HepG2 (cell line): ENCODE measurements at regions not wholly inside any gene's neighbourhood (a gene's known extent, or its start where the extent isn't known, plus 50 kb on each side); places are given as distances from the start of the nearest gene placed in this dataset.

Experiments used
- ATAC-seq: fragments of 200-7000 bp; cut with Tn5 transposase; 3 replicates; pipeline ENCODE4 v1.9.1; 2020; ENCODE audit warnings: mild to moderate bottlenecking, moderate library complexity
- BruUV-seq: library from RNA; stranded (reverse); fragments of 400-500 nt; replicated peaks from 2 replicates; lab custom pipeline; 2021; lab: Mats Ljungman, UMichigan
- CTCF ChIA-PET: fragments of 300-600 bp; formaldehyde crosslinking; extraction: SDS; loops from one replicate; lab custom pipeline; 2021; ENCODE audit warnings: low total read pairs, inconsistent platforms, low intra/inter-chr PET ratio; lab: Yijun Ruan, JAX
- POLR2A ChIA-PET: fragments of 350-600 bp; sonication (Branson Sonifier 250); formaldehyde crosslinking; loops from one replicate; lab custom pipeline; 2020; ENCODE audit warnings: antibody characterized with exemption, inconsistent platforms; lab: Yijun Ruan, JAX
- DNase-seq: peaks from one replicate; pipeline ENCODE4 v3.0.0-alpha.2; 2015; ENCODE audit warnings: low spot score
- FAIRE-seq: peaks from 3 replicates; lab custom pipeline; 2011; peaks lifted over from hg19 to GRCh38; lab: Jason Lieb, UNC
- H2AFZ ChIP-seq: one replicate; pipeline ENCODE4 v1.6.1; 2011; ENCODE audit warnings: low read length, inconsistent platforms
- H3K27ac ChIP-seq: fragments of 300-600 bp; 3 replicates; pipeline ENCODE4 v1.8.0; 2011; ENCODE audit warnings: mixed run types, mild to moderate bottlenecking, mixed read lengths, low read length, inconsistent platforms; ENCODE audit not compliant: insufficient read depth; ENCODE audit errors: extremely low read length
- H3K27me3 ChIP-seq, 2 experiments: fragments of 200-600 bp in 1 of 2; 2 replicates in 1 of 2; 3 replicates in 1 of 2; pipeline versions ENCODE4 v1.6.0 to v1.8.0; 2011; ENCODE audit warnings: low read length in 2 of 2, mild to moderate bottlenecking in 2 of 2, moderate library complexity in 2 of 2, inconsistent platforms in 1 of 2; ENCODE audit not compliant: insufficient read depth in 2 of 2, control insufficient read depth in 1 of 2
- H3K36me3 ChIP-seq, 2 experiments: fragments of 200-600 bp in 1 of 2; replicated peaks in 1 of 2; 2 replicates in 1 of 2; 3 replicates in 1 of 2; pipeline versions ENCODE4 v1.5.1 to v1.8.0; 2011; ENCODE audit warnings: low read length in 2 of 2, inconsistent platforms in 1 of 2; ENCODE audit not compliant: insufficient read depth in 2 of 2, control insufficient read depth in 1 of 2
- H3K4me1 ChIP-seq: 2 replicates; pipeline ENCODE4 v1.5.1; 2012; ENCODE audit warnings: low read length, inconsistent platforms; ENCODE audit not compliant: insufficient read depth
- H3K4me2 ChIP-seq: 2 replicates; pipeline ENCODE4 v1.6.0; 2011; ENCODE audit warnings: low read depth, low read length, inconsistent platforms
- H3K4me3 ChIP-seq, 3 experiments: fragments of 200-600 bp in 1 of 3; sonication (generic), shearing (Covaris generic) in 1 of 3; replicated peaks in 1 of 3; 2 replicates each; pipeline ENCODE4 v1.5.1; 2011 to 2016; ENCODE audit warnings: low read length in 3 of 3, inconsistent platforms in 2 of 3, low read depth in 2 of 3, mild to moderate bottlenecking in 2 of 3, control low read depth in 1 of 3, mixed read lengths in 1 of 3; ENCODE audit not compliant: insufficient read depth in 1 of 3
- H3K79me2 ChIP-seq: one replicate; pipeline ENCODE4 v1.6.1; 2011; ENCODE audit warnings: low read length, inconsistent platforms; ENCODE audit not compliant: insufficient read depth
- H3K9ac ChIP-seq: 2 replicates; pipeline ENCODE4 v1.6.0; 2011; ENCODE audit warnings: mild to moderate bottlenecking, low read depth, low read length, inconsistent platforms; ENCODE audit not compliant: insufficient read depth
- H3K9me3 ChIP-seq: 2 replicates; pipeline ENCODE4 v1.5.1; 2012; ENCODE audit warnings: mild to moderate bottlenecking, low read length
- H4K20me1 ChIP-seq: 2 replicates; pipeline ENCODE4 v1.6.0; 2011; ENCODE audit warnings: inconsistent platforms, mild to moderate bottlenecking, low read length, moderate library complexity; ENCODE audit not compliant: insufficient read depth
- MZF1 ChIP-seq: sonication (generic); formaldehyde crosslinking; IDR thresholded peaks from 2 replicates; pipeline ENCODE4 v1.8.1; 2023; ENCODE audit warnings: mild to moderate bottlenecking, missing genetic modification reagents, borderline replicate concordance
- NCOA5 ChIP-seq: sonication (generic); formaldehyde crosslinking; IDR thresholded peaks from 2 replicates; pipeline ENCODE4 v1.4.0; 2020; ENCODE audit warnings: missing genetic modification reagents
- NFE2L2 ChIP-seq: fragments of 150-350 bp; IDR thresholded peaks from 2 replicates; pipeline ENCODE4 v1.6.1; 2014; ENCODE audit warnings: low read length
- TBP ChIP-seq: sonication (generic); formaldehyde crosslinking; IDR thresholded peaks from 2 replicates; pipeline ENCODE4 v1.5.0; 2020; ENCODE audit warnings: missing genetic modification reagents
- ZNF451 ChIP-seq: sonication (generic); formaldehyde crosslinking; IDR thresholded peaks from 2 replicates; pipeline ENCODE4 v1.5.0; 2020; ENCODE audit warnings: mild to moderate bottlenecking, missing genetic modification reagents
- ZNF773 ChIP-seq: sonication (generic); formaldehyde crosslinking; IDR thresholded peaks from 2 replicates; pipeline ENCODE4 v1.4.0; 2020; ENCODE audit warnings: missing genetic modification reagents, borderline replicate concordance
- WGBS: methylation state at CpG from one replicate; pipeline ENCODE4 v1.1.6; 2017; ENCODE audit warnings: low lambda C conversion rate; 5-methylcytosine and 5-hydroxymethylcytosine counted together
- in situ Hi-C: cut with HindIII; loops from 2 replicates; pipeline ENCODE4 v1.10.0; 2017; ENCODE audit warnings: low pct_unique_long_range_greater_than_20kb; ENCODE audit not compliant: extremely low pct_ligation_motif_present
- intact Hi-C: fragments of 100-400 bp; cut with micrococcal nuclease; formaldehyde crosslinking; loops from one replicate; pipeline ENCODE4 v1.10.0; 2022; ENCODE audit not compliant: unreplicated experiment
- TF ChIP-seq, protein P1 (sequence below): sonication (generic); formaldehyde crosslinking; IDR thresholded peaks from 2 replicates; pipeline ENCODE4 v1.4.0; 2020; ENCODE audit warnings: missing genetic modification reagents
- TF ChIP-seq, protein P2 (sequence below): sonication (generic); formaldehyde crosslinking; IDR thresholded peaks from 2 replicates; pipeline ENCODE4 v1.4.0; 2020; ENCODE audit warnings: mild to moderate bottlenecking, missing genetic modification reagents

DNA sequence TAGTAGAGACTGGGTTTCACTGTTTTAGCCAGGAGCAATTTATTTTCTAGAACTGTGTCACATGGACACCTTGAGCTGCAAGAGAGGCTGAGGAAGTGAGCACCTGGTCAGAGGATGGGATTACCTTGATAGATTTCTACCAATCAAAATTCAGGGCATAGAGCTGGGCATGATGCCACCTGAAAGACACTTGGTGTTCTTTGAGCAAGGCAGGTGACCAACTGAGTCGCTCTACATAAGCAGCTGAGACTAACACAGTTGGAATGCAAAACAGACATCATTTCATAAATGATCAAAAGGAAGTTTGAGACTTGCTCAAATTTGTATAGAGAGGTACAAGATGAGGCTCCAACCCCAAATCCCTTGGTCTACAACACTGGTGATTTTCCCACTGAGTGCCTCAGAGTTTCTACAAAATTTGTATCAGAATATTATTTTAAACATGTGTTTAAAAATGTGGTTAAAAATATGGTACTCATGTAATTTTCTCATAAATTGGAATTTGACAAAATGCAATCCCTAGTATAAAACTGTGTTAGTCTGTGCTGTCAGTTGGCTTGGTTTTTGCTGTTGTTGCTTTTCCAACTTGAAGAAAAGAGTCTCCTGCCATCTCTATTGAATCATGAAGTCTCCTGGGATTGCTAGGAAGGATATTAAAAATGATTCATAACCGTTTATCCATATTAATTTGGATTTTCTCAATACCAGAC is 156.4 kb upstream of the MDFIC start:
- Histone ChIP-seq H3K9me3 (no peaks in the 10 kb centered on the region), H3K4me2 (no peak overlapping the region), H3K4me3 (no peak overlapping the region), H3K36me3 (no peaks in the 10 kb centered on the region), H3K27me3 (no peaks in the 10 kb centered on the region), H4K20me1 (no peaks in the 10 kb centered on the region), H3K27ac (no peak overlapping the region), H3K79me2 (no peaks in the 10 kb centered on the region), H3K4me1 (no peaks in the 10 kb centered on the region), H2AFZ (no peak overlapping the region), H3K9ac (no peak overlapping the region)
- CTCF ChIA-PET = no interaction called here
- POLR2A ChIA-PET = no interaction called here
- WGBS = 0% methylated on average over 2 of the region's 2 CpGs
- no peak for FAIRE-seq
- ATAC-seq = no peak
- intact Hi-C loops = no loop called here
- BruUV-seq = no TSS peak
- in situ Hi-C loops = no loop called here
- DNase-seq = no peak
- TF ChIP-seq NFE2L2 = no peak
- TF ChIP-seq, protein P1, sequence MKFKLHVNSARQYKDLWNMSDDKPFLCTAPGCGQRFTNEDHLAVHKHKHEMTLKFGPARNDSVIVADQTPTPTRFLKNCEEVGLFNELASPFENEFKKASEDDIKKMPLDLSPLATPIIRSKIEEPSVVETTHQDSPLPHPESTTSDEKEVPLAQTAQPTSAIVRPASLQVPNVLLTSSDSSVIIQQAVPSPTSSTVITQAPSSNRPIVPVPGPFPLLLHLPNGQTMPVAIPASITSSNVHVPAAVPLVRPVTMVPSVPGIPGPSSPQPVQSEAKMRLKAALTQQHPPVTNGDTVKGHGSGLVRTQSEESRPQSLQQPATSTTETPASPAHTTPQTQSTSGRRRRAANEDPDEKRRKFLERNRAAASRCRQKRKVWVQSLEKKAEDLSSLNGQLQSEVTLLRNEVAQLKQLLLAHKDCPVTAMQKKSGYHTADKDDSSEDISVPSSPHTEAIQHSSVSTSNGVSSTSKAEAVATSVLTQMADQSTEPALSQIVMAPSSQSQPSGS (CRISPR knock-in tag) = no peak

- ChIA-PET CTCF (no interaction called here), POLR2A (no interaction called here)
- no peaks in the 10 kb centered on the region for H3K9me3 ChIP-seq
- FAIRE-seq (no peak), ATAC-seq (no peak), DNase-seq (no peak)
- H2AFZ ChIP-seq = no peak overlapping the region
- no peaks in the 10 kb centered on the region for H3K79me2 ChIP-seq
- in situ Hi-C loops = no loop called here
- no TSS peak for BruUV-seq
- H3K9ac ChIP-seq = no peak overlapping the region
- intact Hi-C loops = no loop called here
- no peak overlapping the region for H3K27ac ChIP-seq
- WGBS = 64% methylated on average over 5 of the region's 5 CpGs
- no peaks in the 10 kb centered on the region for H4K20me1 ChIP-seq
- H3K4me3 ChIP-seq = no peak overlapping the region
- no peak overlapping the region for H3K4me2 ChIP-seq
- H3K36me3 ChIP-seq = no peaks in the 10 kb centered on the region
- no peak for TF ChIP-seq ZNF451 (CRISPR knock-in tag)
- TF ChIP-seq TBP (CRISPR knock-in tag) = no peak
- TF ChIP-seq MZF1 (CRISPR knock-in tag) = no peak
- no peak for TF ChIP-seq ZNF773 (CRISPR knock-in tag)
- TF ChIP-seq, protein P2, sequence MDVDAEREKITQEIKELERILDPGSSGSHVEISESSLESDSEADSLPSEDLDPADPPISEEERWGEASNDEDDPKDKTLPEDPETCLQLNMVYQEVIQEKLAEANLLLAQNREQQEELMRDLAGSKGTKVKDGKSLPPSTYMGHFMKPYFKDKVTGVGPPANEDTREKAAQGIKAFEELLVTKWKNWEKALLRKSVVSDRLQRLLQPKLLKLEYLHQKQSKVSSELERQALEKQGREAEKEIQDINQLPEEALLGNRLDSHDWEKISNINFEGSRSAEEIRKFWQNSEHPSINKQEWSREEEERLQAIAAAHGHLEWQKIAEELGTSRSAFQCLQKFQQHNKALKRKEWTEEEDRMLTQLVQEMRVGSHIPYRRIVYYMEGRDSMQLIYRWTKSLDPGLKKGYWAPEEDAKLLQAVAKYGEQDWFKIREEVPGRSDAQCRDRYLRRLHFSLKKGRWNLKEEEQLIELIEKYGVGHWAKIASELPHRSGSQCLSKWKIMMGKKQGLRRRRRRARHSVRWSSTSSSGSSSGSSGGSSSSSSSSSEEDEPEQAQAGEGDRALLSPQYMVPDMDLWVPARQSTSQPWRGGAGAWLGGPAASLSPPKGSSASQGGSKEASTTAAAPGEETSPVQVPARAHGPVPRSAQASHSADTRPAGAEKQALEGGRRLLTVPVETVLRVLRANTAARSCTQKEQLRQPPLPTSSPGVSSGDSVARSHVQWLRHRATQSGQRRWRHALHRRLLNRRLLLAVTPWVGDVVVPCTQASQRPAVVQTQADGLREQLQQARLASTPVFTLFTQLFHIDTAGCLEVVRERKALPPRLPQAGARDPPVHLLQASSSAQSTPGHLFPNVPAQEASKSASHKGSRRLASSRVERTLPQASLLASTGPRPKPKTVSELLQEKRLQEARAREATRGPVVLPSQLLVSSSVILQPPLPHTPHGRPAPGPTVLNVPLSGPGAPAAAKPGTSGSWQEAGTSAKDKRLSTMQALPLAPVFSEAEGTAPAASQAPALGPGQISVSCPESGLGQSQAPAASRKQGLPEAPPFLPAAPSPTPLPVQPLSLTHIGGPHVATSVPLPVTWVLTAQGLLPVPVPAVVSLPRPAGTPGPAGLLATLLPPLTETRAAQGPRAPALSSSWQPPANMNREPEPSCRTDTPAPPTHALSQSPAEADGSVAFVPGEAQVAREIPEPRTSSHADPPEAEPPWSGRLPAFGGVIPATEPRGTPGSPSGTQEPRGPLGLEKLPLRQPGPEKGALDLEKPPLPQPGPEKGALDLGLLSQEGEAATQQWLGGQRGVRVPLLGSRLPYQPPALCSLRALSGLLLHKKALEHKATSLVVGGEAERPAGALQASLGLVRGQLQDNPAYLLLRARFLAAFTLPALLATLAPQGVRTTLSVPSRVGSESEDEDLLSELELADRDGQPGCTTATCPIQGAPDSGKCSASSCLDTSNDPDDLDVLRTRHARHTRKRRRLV = no peak
- TF ChIP-seq NCOA5 (CRISPR knock-in tag) = no peak
- no peaks in the 10 kb centered on the region for H3K27me3 ChIP-seq
- no peaks in the 10 kb centered on the region for H3K4me1 ChIP-seq
Observed at GRCh38 chr7:114766041-114766356, 155.9 kb upstream of the MDFIC start.
